HG03342 (cell line): ENCODE measurements at regions not wholly inside any gene's neighbourhood (a gene's known extent, or its start where the extent isn't known, plus 50 kb on each side); places are given as distances from the start of the nearest gene placed in this dataset.
"Not testable (repeated sequence)": the region's sequence is repeated elsewhere in the genome, so short reads cannot be mapped to it uniquely, and the experiment has no call there.

ENCODE experiments used
- ATAC-seq: cut with Tn5 transposase; IDR thresholded peaks from one replicate; pipeline ENCODE4 v1.9.1; 2021; ENCODE audit warnings: mild to moderate bottlenecking, moderate library complexity; ENCODE audit not compliant: unreplicated experiment

GRCh38 chr17:26936645-26937044 lies 357.3 kb upstream of the WSB1 start:
- ATAC-seq, result not testable (repeated sequence)

- ATAC-seq, result not testable (repeated sequence)
Observed at GRCh38 chr17:26937750-26938322, 356.1 kb upstream of the WSB1 start.

GRCh38 chr17:26939755-26940154 lies 354.2 kb upstream of the WSB1 start:
- not testable (repeated sequence) for ATAC-seq

- not testable (repeated sequence) for ATAC-seq
Observed at GRCh38 chr17:26940587-26940986, 353.3 kb upstream of the WSB1 start.

GRCh38 chr17:26962255-26963162 lies 331.4 kb upstream of the WSB1 start:
- ATAC-seq, result no peak

GRCh38 chr17:26963163-26963503 lies 330.8 kb upstream of the WSB1 start:
- ATAC-seq, result no peak

GRCh38 chr17:26965898-26966624 lies 327.9 kb upstream of the WSB1 start:
- ATAC-seq, result not testable (repeated sequence)

GRCh38 chr17:26966625-26967179 lies 327.2 kb upstream of the WSB1 start:
- not testable (repeated sequence) for ATAC-seq

GRCh38 chr17:26981845-26982425 lies 312.0 kb upstream of the WSB1 start:
- not testable (repeated sequence) for ATAC-seq

- not testable (repeated sequence) for ATAC-seq
Observed at GRCh38 chr17:26982563-26982962, 311.4 kb upstream of the WSB1 start.

- not testable (repeated sequence) for ATAC-seq
Observed at GRCh38 chr17:26987851-26988250, 306.1 kb upstream of the WSB1 start.

GRCh38 chr17:26994648-26995047 lies 299.3 kb upstream of the WSB1 start:
- not testable (repeated sequence) for ATAC-seq

GRCh38 chr17:26996146-26996916 lies 297.6 kb upstream of the WSB1 start:
- ATAC-seq, result not testable (repeated sequence)

- not testable (repeated sequence) for ATAC-seq
Observed at GRCh38 chr17:27007734-27008531, 286.0 kb upstream of the WSB1 start.

GRCh38 chr17:27009087-27009486 lies 284.8 kb upstream of the WSB1 start:
- ATAC-seq, result no peak

GRCh38 chr17:27010138-27010537 lies 283.8 kb upstream of the WSB1 start:
- not testable (repeated sequence) for ATAC-seq

- ATAC-seq, result not testable (repeated sequence)
Observed at GRCh38 chr17:27030552-27030951, 263.4 kb upstream of the WSB1 start.

GRCh38 chr17:27038676-27039075 lies 255.2 kb upstream of the WSB1 start:
- ATAC-seq, result no peak

- not testable (repeated sequence) for ATAC-seq
Observed at GRCh38 chr17:27045039-27045438, 248.9 kb upstream of the WSB1 start.
